ENCODE measurements at regions not wholly inside any gene's neighbourhood (a gene's known extent, or its start where the extent isn't known, plus 50 kb on each side); places are given as distances from the start of the nearest gene placed in this dataset.

GRCh38 chr20:6959900-6960312 lies 192.4 kb downstream of the BMP2 start:
- Histone ChIP-seq H3K9me2 (replicated peaks; ENCODE audit: low read depth, low read length) (no peaks in the 10 kb centered on the region), H3K4me1 (ENCODE audit: insufficient read depth, low read length, poor library complexity, severe bottlenecking) (no peaks in the 10 kb centered on the region), H3K27me3 (ENCODE audit: insufficient read depth, low read length, poor library complexity, severe bottlenecking) (no peaks in the 10 kb centered on the region), H3K4me2 (ENCODE audit: low read depth, low read length, poor library complexity, severe bottlenecking) (no peak overlapping the region), H3K9ac (ENCODE audit: low read depth, low read length, poor library complexity, severe bottlenecking) (no peak overlapping the region), H3K4me3 (ENCODE audit: low read length, poor library complexity, severe bottlenecking) (no peak overlapping the region), H3K9me3 (ENCODE audit: insufficient read depth, low read depth, low read length) (no peaks in the 10 kb centered on the region), H3K36me3 (ENCODE audit: insufficient read depth, low read length) (no peaks in the 10 kb centered on the region), H3K79me2 (ENCODE audit: insufficient read depth, low read length) (no peaks in the 10 kb centered on the region), H2AFZ (ENCODE audit: low read length) (no peak overlapping the region), H3F3A (ENCODE audit: low read depth) (no peaks in the 10 kb centered on the region), H4K20me1 (ENCODE audit: insufficient read depth, low read length, poor library complexity, severe bottlenecking) (no peaks in the 10 kb centered on the region)
- TF ChIP-seq, protein P1, sequence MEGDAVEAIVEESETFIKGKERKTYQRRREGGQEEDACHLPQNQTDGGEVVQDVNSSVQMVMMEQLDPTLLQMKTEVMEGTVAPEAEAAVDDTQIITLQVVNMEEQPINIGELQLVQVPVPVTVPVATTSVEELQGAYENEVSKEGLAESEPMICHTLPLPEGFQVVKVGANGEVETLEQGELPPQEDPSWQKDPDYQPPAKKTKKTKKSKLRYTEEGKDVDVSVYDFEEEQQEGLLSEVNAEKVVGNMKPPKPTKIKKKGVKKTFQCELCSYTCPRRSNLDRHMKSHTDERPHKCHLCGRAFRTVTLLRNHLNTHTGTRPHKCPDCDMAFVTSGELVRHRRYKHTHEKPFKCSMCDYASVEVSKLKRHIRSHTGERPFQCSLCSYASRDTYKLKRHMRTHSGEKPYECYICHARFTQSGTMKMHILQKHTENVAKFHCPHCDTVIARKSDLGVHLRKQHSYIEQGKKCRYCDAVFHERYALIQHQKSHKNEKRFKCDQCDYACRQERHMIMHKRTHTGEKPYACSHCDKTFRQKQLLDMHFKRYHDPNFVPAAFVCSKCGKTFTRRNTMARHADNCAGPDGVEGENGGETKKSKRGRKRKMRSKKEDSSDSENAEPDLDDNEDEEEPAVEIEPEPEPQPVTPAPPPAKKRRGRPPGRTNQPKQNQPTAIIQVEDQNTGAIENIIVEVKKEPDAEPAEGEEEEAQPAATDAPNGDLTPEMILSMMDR (conservative IDR thresholded peaks at IDR 0.05; ENCODE audit: low read length): no peak
- TF ChIP-seq EZH2phosphoT487 (IDR thresholded peaks at IDR 0.05; ENCODE audit: borderline replicate concordance): no peak

DNA sequence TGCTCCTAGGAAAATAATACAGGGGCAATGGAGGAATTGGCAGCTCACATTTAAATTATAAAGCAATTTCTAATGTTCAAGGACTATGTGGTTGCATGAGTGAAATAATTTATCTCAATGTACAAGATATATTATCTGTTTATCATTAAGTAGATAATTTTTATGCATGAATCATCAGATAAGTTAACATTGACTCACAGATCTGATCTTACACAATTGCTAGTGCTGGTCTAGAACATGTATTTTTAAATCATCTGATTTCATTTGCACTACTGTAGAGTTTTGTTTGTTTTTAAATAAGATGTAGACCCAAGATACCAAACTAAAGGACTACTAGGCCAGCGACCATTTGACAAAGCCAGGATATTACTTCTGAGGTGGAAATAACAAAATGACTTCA lies 199.2 kb downstream of the BMP2 start:
- H2AFZ ChIP-seq (ENCODE audit: low read length): no peak overlapping the region
- no peaks in the 10 kb centered on the region for H3K9me2 ChIP-seq (replicated peaks; ENCODE audit: low read depth, low read length)
- H3F3A ChIP-seq (ENCODE audit: low read depth): no peaks in the 10 kb centered on the region
- H3K9me3 ChIP-seq (ENCODE audit: insufficient read depth, low read depth, low read length): no peaks in the 10 kb centered on the region
- no peaks in the 10 kb centered on the region for H3K36me3 ChIP-seq (ENCODE audit: insufficient read depth, low read length)
- H4K20me1 ChIP-seq (ENCODE audit: insufficient read depth, low read length, poor library complexity, severe bottlenecking): no peaks in the 10 kb centered on the region
- TF ChIP-seq, protein P1 (conservative IDR thresholded peaks at IDR 0.05; ENCODE audit: low read length): no peak
- TF ChIP-seq EZH2phosphoT487 (IDR thresholded peaks at IDR 0.05; ENCODE audit: borderline replicate concordance): no peak
- no peak overlapping the region for H3K4me2 ChIP-seq (ENCODE audit: low read depth, low read length, poor library complexity, severe bottlenecking)
- no peaks in the 10 kb centered on the region for H3K79me2 ChIP-seq (ENCODE audit: insufficient read depth, low read length)
- H3K4me3 ChIP-seq (ENCODE audit: low read length, poor library complexity, severe bottlenecking): no peak overlapping the region
- H3K9ac ChIP-seq (ENCODE audit: low read depth, low read length, poor library complexity, severe bottlenecking): no peak overlapping the region
- no peaks in the 10 kb centered on the region for H3K27me3 ChIP-seq (ENCODE audit: insufficient read depth, low read length, poor library complexity, severe bottlenecking)
- H3K4me1 ChIP-seq (ENCODE audit: insufficient read depth, low read length, poor library complexity, severe bottlenecking): no peaks in the 10 kb centered on the region

GRCh38 chr20:6974838-6975237 lies 207.4 kb downstream of the BMP2 start:
- no peak for TF ChIP-seq EZH2phosphoT487 (IDR thresholded peaks at IDR 0.05; ENCODE audit: borderline replicate concordance)
- TF ChIP-seq, protein P1 (conservative IDR thresholded peaks at IDR 0.05; ENCODE audit: low read length): no peak
- Histone ChIP-seq H3K4me2 (ENCODE audit: low read depth, low read length, poor library complexity, severe bottlenecking) (no peak overlapping the region), H3K36me3 (ENCODE audit: insufficient read depth, low read length) (no peaks in the 10 kb centered on the region), H3K4me1 (ENCODE audit: insufficient read depth, low read length, poor library complexity, severe bottlenecking) (no peaks in the 10 kb centered on the region), H3K9me3 (ENCODE audit: insufficient read depth, low read depth, low read length) (no peaks in the 10 kb centered on the region), H3K27me3 (ENCODE audit: insufficient read depth, low read length, poor library complexity, severe bottlenecking) (no peaks in the 10 kb centered on the region), H3F3A (ENCODE audit: low read depth) (no peaks in the 10 kb centered on the region), H3K79me2 (ENCODE audit: insufficient read depth, low read length) (no peaks in the 10 kb centered on the region), H4K20me1 (ENCODE audit: insufficient read depth, low read length, poor library complexity, severe bottlenecking) (no peaks in the 10 kb centered on the region), H2AFZ (ENCODE audit: low read length) (no peak overlapping the region), H3K4me3 (ENCODE audit: low read length, poor library complexity, severe bottlenecking) (no peak overlapping the region), H3K9ac (ENCODE audit: low read depth, low read length, poor library complexity, severe bottlenecking) (no peak overlapping the region), H3K9me2 (replicated peaks; ENCODE audit: low read depth, low read length) (no peaks in the 10 kb centered on the region)
